ENCODE measurements at regions not wholly inside any gene's neighbourhood (a gene's known extent, or its start where the extent isn't known, plus 50 kb on each side); places are given as distances from the start of the nearest gene placed in this dataset.

- H3K4me3 Mint-ChIP-seq: no peak overlapping the region
- DNase-seq (ENCODE audit: low read depth, low spot score): no peak
- no peaks in the 10 kb centered on the region for H3K4me1 Mint-ChIP-seq
- H3K36me3 Mint-ChIP-seq (ENCODE audit: low read depth): no peaks in the 10 kb centered on the region
- H3K9me3 Mint-ChIP-seq: no peaks in the 10 kb centered on the region
- TF ChIP-seq CTCF (conservative IDR thresholded peaks at IDR 0.05): no peak
- no peak overlapping the region for H3K27ac Mint-ChIP-seq (ENCODE audit: unreplicated experiment)
- H3K27me3 Mint-ChIP-seq (ENCODE audit: low read depth): peaks cover 3% of the 10 kb centered on the region
These were observed 170.1 kb downstream of the PAH start for GRCh38 chr12:102746963-102747362.

GRCh38 chr12:102745971-102746600 is 171.0 kb downstream of the PAH start:
- H3K4me1 Mint-ChIP-seq: no peaks in the 10 kb centered on the region
- no peak for TF ChIP-seq CTCF (conservative IDR thresholded peaks at IDR 0.05)
- H3K36me3 Mint-ChIP-seq (ENCODE audit: low read depth): no peaks in the 10 kb centered on the region
- DNase-seq (ENCODE audit: low read depth, low spot score): no peak
- H3K27me3 Mint-ChIP-seq (ENCODE audit: low read depth): peaks cover 6% of the 10 kb centered on the region
- H3K4me3 Mint-ChIP-seq: no peak overlapping the region
- H3K27ac Mint-ChIP-seq (ENCODE audit: unreplicated experiment): no peak overlapping the region
- no peaks in the 10 kb centered on the region for H3K9me3 Mint-ChIP-seq

GRCh38 chr12:102741196-102741595 is 175.8 kb downstream of the PAH start:
- Mint-ChIP-seq H3K27me3 (ENCODE audit: low read depth) (peaks cover 6% of the 10 kb centered on the region), H3K9me3 (peaks cover 5% of the 10 kb centered on the region), H3K4me3 (no peak overlapping the region), H3K27ac (ENCODE audit: unreplicated experiment) (no peak overlapping the region), H3K36me3 (ENCODE audit: low read depth) (no peaks in the 10 kb centered on the region), H3K4me1 (peaks cover 4% of the 10 kb centered on the region)
- no peak for TF ChIP-seq CTCF (conservative IDR thresholded peaks at IDR 0.05)
- no peak for DNase-seq (ENCODE audit: low read depth, low spot score)

GRCh38 chr12:102740141-102740955 is 176.7 kb downstream of the PAH start:
- Mint-ChIP-seq H3K9me3 (peaks cover 7% of the 10 kb centered on the region), H3K36me3 (ENCODE audit: low read depth) (no peaks in the 10 kb centered on the region), H3K27me3 (ENCODE audit: low read depth) (peaks cover 6% of the 10 kb centered on the region), H3K4me3 (no peak overlapping the region), H3K27ac (ENCODE audit: unreplicated experiment) (no peak overlapping the region), H3K4me1 (peaks cover 4% of the 10 kb centered on the region)
- peak; percentile 74 for TF ChIP-seq CTCF (conservative IDR thresholded peaks at IDR 0.05)
- no peak for DNase-seq (ENCODE audit: low read depth, low spot score)

GRCh38 chr12:102736328-102736727 is 180.7 kb downstream of the PAH start:
- no peak for TF ChIP-seq CTCF (conservative IDR thresholded peaks at IDR 0.05)
- DNase-seq (ENCODE audit: low read depth, low spot score): no peak
- Mint-ChIP-seq H3K27me3 (ENCODE audit: low read depth) (no peaks in the 10 kb centered on the region), H3K27ac (ENCODE audit: unreplicated experiment) (no peak overlapping the region), H3K4me1 (peaks cover 4% of the 10 kb centered on the region), H3K36me3 (ENCODE audit: low read depth) (no peaks in the 10 kb centered on the region), H3K9me3 (peaks cover 7% of the 10 kb centered on the region), H3K4me3 (no peak overlapping the region)

All from neural crest cell (in vitro differentiated cells).